WERI-Rb-1 (cell line): ENCODE measurements at regions not wholly inside any gene's neighbourhood (a gene's known extent, or its start where the extent isn't known, plus 50 kb on each side); places are given as distances from the start of the nearest gene placed in this dataset.

Experiments
- DNase-seq: peaks from one replicate; pipeline ENCODE4 v3.0.0-alpha.2; 2020
- H3K27ac ChIP-seq: fragments of 250-450 bp; sonication (Bioruptor Pico); 2 replicates; pipeline ENCODE4 v1.5.1; 2020; ENCODE audit warnings: mild to moderate bottlenecking, moderate library complexity
- H3K27me3 ChIP-seq: fragments of 250-450 bp; sonication (Bioruptor Pico); 2 replicates; pipeline ENCODE4 v1.5.1; 2021; ENCODE audit warnings: mild to moderate bottlenecking, low read depth, moderate library complexity; ENCODE audit not compliant: insufficient read depth, severe bottlenecking
- H3K36me3 ChIP-seq: fragments of 250-450 bp; sonication (Bioruptor Pico); 2 replicates; pipeline ENCODE4 v1.5.1; 2020; ENCODE audit warnings: mild to moderate bottlenecking, moderate library complexity
- H3K4me3 ChIP-seq: 2 replicates; pipeline ENCODE4 v1.5.1; 2011; ENCODE audit warnings: low read depth, mild to moderate bottlenecking, control low read depth, low read length
- H3K9me3 ChIP-seq: fragments of 250-450 bp; sonication (Bioruptor Pico); 2 replicates; pipeline ENCODE4 v1.5.1; 2021; ENCODE audit warnings: mild to moderate bottlenecking, moderate library complexity; ENCODE audit not compliant: severe bottlenecking
- CTCF ChIP-seq: IDR thresholded peaks from 2 replicates; pipeline ENCODE4 v1.5.1; 2011; ENCODE audit warnings: low read depth, mild to moderate bottlenecking, control low read depth, inconsistent platforms, low read length

GRCh38 chr12:65653321-65653720 is 171.0 kb upstream of the HMGA2 start:
- Histone ChIP-seq H3K4me3 (no peak overlapping the region), H3K9me3 (no peaks in the 10 kb centered on the region), H3K27me3 (no peaks in the 10 kb centered on the region), H3K27ac (no peak overlapping the region), H3K36me3 (no peaks in the 10 kb centered on the region)
- no peak for DNase-seq
- TF ChIP-seq CTCF = no peak

GRCh38 chr12:65653946-65654629 is 170.2 kb upstream of the HMGA2 start:
- no peaks in the 10 kb centered on the region for H3K9me3 ChIP-seq
- DNase-seq = no peak
- TF ChIP-seq CTCF = no peak
- H3K27ac ChIP-seq = no peak overlapping the region
- no peak overlapping the region for H3K4me3 ChIP-seq
- H3K27me3 ChIP-seq = no peaks in the 10 kb centered on the region
- H3K36me3 ChIP-seq = no peaks in the 10 kb centered on the region

GRCh38 chr12:65655074-65655493 is 169.2 kb upstream of the HMGA2 start:
- H3K9me3 ChIP-seq = no peaks in the 10 kb centered on the region
- no peaks in the 10 kb centered on the region for H3K36me3 ChIP-seq
- no peaks in the 10 kb centered on the region for H3K27me3 ChIP-seq
- no peak for TF ChIP-seq CTCF
- no peak overlapping the region for H3K4me3 ChIP-seq
- no peak overlapping the region for H3K27ac ChIP-seq
- no peak for DNase-seq

- H3K4me3 ChIP-seq = no peak overlapping the region
- no peak for DNase-seq
- no peak overlapping the region for H3K27ac ChIP-seq
- H3K27me3 ChIP-seq = no peaks in the 10 kb centered on the region
- H3K9me3 ChIP-seq = no peaks in the 10 kb centered on the region
- TF ChIP-seq CTCF = no peak
- no peaks in the 10 kb centered on the region for H3K36me3 ChIP-seq
Observed at GRCh38 chr12:65656156-65656882, 168.0 kb upstream of the HMGA2 start.

- no peak for DNase-seq
- Histone ChIP-seq H3K27ac (no peak overlapping the region), H3K4me3 (no peak overlapping the region), H3K9me3 (no peaks in the 10 kb centered on the region), H3K27me3 (no peaks in the 10 kb centered on the region), H3K36me3 (no peaks in the 10 kb centered on the region)
- TF ChIP-seq CTCF = no peak
Observed at GRCh38 chr12:65656891-65657351, 167.4 kb upstream of the HMGA2 start.
